Hepatocyte (in vitro differentiated cells): ENCODE measurements at regions not wholly inside any gene's neighbourhood (a gene's known extent, or its start where the extent isn't known, plus 50 kb on each side); places are given as distances from the start of the nearest gene placed in this dataset.

Experiments used
- DNase-seq: peaks from one replicate; pipeline ENCODE4 v3.0.0-alpha.2; 2016; ENCODE audit warnings: low spot score
- H2AFZ ChIP-seq: fragments of 200-600 bp; sonication (generic); 2 replicates; pipeline ENCODE4 v1.6.0; 2016; ENCODE audit warnings: antibody characterized with exemption, mild to moderate bottlenecking
- H3K27ac ChIP-seq: fragments of 200-600 bp; sonication (generic); 2 replicates; pipeline ENCODE4 v1.5.1; 2016; ENCODE audit warnings: mild to moderate bottlenecking
- H3K27me3 ChIP-seq: fragments of 200-600 bp; sonication (generic); 2 replicates; pipeline ENCODE4 v1.6.1; 2016
- H3K36me3 ChIP-seq: fragments of 200-600 bp; sonication (generic); replicated peaks from 2 replicates; pipeline ENCODE4 v1.5.1; 2016; ENCODE audit warnings: low read depth; ENCODE audit not compliant: insufficient read depth
- H3K4me1 ChIP-seq: fragments of 200-600 bp; sonication (generic); 2 replicates; pipeline ENCODE4 v1.5.1; 2016; ENCODE audit warnings: mild to moderate bottlenecking, moderate library complexity; ENCODE audit not compliant: insufficient read depth
- H3K4me2 ChIP-seq: fragments of 200-600 bp; sonication (generic); 2 replicates; pipeline ENCODE4 v1.6.0; 2016
- H3K4me3 ChIP-seq: fragments of 200-600 bp; sonication (generic); 2 replicates; pipeline ENCODE4 v1.5.1; 2016; ENCODE audit warnings: mild to moderate bottlenecking
- H3K79me2 ChIP-seq: fragments of 200-600 bp; sonication (generic); 2 replicates; pipeline ENCODE4 v1.6.0; 2017; ENCODE audit warnings: mild to moderate bottlenecking
- H3K9me2 ChIP-seq: fragments of 200-600 bp; sonication (generic); replicated peaks from 2 replicates; pipeline ENCODE4 v1.6.0; 2017; ENCODE audit warnings: mild to moderate bottlenecking; ENCODE audit not compliant: insufficient read depth
- H3K9me3 ChIP-seq: fragments of 200-600 bp; sonication (generic); 2 replicates; pipeline ENCODE4 v1.5.1; 2016; ENCODE audit warnings: low read depth, mild to moderate bottlenecking
- H4K20me1 ChIP-seq: fragments of 200-600 bp; sonication (generic); 2 replicates; pipeline ENCODE4 v1.6.0; 2016; ENCODE audit warnings: mild to moderate bottlenecking; ENCODE audit not compliant: insufficient read depth, poor library complexity, severe bottlenecking
- CTCF ChIP-seq: fragments of 200-600 bp; sonication (generic); IDR thresholded peaks from 2 replicates; pipeline ENCODE4 v1.5.1; 2016; ENCODE audit warnings: antibody characterized with exemption, mild to moderate bottlenecking; ENCODE audit not compliant: poor library complexity
- EZH2 ChIP-seq: fragments of 200-600 bp; sonication (generic); IDR thresholded peaks from 2 replicates; pipeline ENCODE4 v1.6.1; 2016; ENCODE audit warnings: antibody characterized with exemption, mild to moderate bottlenecking, borderline replicate concordance
- EZH2phosphoT487 ChIP-seq: fragments of 200-600 bp; sonication (generic); IDR thresholded peaks from one replicate; pipeline ENCODE4 v1.6.1; 2018; ENCODE audit warnings: antibody characterized with exemption, mild to moderate bottlenecking, low read depth, moderate library complexity; ENCODE audit not compliant: unreplicated experiment, severe bottlenecking
- WGBS: methylation state at CpG from one replicate; pipeline ENCODE4 v1.1.6; 2016; ENCODE audit warnings: low lambda C conversion rate; ENCODE audit errors: missing lambda C conversion rate; 5-methylcytosine and 5-hydroxymethylcytosine counted together

GRCh38 chr6:137754866-137755265 lies 112.2 kb upstream of the TNFAIP3 start:
- Histone ChIP-seq H4K20me1 (no peaks in the 10 kb centered on the region), H3K27ac (no peak overlapping the region), H3K4me3 (no peak overlapping the region), H3K79me2 (no peaks in the 10 kb centered on the region), H3K4me2 (no peak overlapping the region), H3K9me3 (no peaks in the 10 kb centered on the region), H3K36me3 (no peaks in the 10 kb centered on the region), H3K27me3 (no peaks in the 10 kb centered on the region), H3K4me1 (no peaks in the 10 kb centered on the region), H2AFZ (no peak overlapping the region), H3K9me2 (no peaks in the 10 kb centered on the region)
- no peak for DNase-seq
- TF ChIP-seq CTCF (no peak), EZH2 (no peak), EZH2phosphoT487 (no peak)

- H3K4me2 ChIP-seq: no peak overlapping the region
- H3K9me3 ChIP-seq: no peaks in the 10 kb centered on the region
- H3K4me1 ChIP-seq: no peaks in the 10 kb centered on the region
- H3K27me3 ChIP-seq: no peaks in the 10 kb centered on the region
- no peak overlapping the region for H3K27ac ChIP-seq
- H3K36me3 ChIP-seq: no peaks in the 10 kb centered on the region
- no peak overlapping the region for H2AFZ ChIP-seq
- H3K79me2 ChIP-seq: no peaks in the 10 kb centered on the region
- no peaks in the 10 kb centered on the region for H4K20me1 ChIP-seq
- WGBS: 87% methylated on average over 2 of the region's 2 CpGs
- TF ChIP-seq CTCF (no peak), EZH2phosphoT487 (no peak), EZH2 (no peak)
- no peak for DNase-seq
- H3K9me2 ChIP-seq: no peaks in the 10 kb centered on the region
- H3K4me3 ChIP-seq: no peak overlapping the region
Measured at GRCh38 chr6:137755284-137755683, 111.8 kb upstream of the TNFAIP3 start.

GRCh38 chr6:137756788-137757187 lies 110.3 kb upstream of the TNFAIP3 start:
- Histone ChIP-seq H3K27me3 (no peaks in the 10 kb centered on the region), H3K79me2 (no peaks in the 10 kb centered on the region), H4K20me1 (no peaks in the 10 kb centered on the region), H3K9me2 (no peaks in the 10 kb centered on the region), H2AFZ (no peak overlapping the region), H3K4me2 (no peak overlapping the region), H3K36me3 (no peaks in the 10 kb centered on the region), H3K27ac (no peak overlapping the region), H3K4me1 (no peaks in the 10 kb centered on the region), H3K4me3 (no peak overlapping the region), H3K9me3 (no peaks in the 10 kb centered on the region)
- no peak for DNase-seq
- 98% methylated on average over 3 of the region's 3 CpGs for WGBS
- TF ChIP-seq CTCF: no peak
- no peak for TF ChIP-seq EZH2
- TF ChIP-seq EZH2phosphoT487: no peak

- no peak for TF ChIP-seq EZH2
- TF ChIP-seq CTCF: no peak
- no peak for TF ChIP-seq EZH2phosphoT487
- Histone ChIP-seq H3K4me1 (no peaks in the 10 kb centered on the region), H3K9me3 (no peaks in the 10 kb centered on the region), H3K36me3 (no peaks in the 10 kb centered on the region), H3K9me2 (no peaks in the 10 kb centered on the region), H4K20me1 (no peaks in the 10 kb centered on the region), H2AFZ (no peak overlapping the region), H3K27me3 (no peaks in the 10 kb centered on the region), H3K4me3 (no peak overlapping the region), H3K79me2 (no peaks in the 10 kb centered on the region), H3K27ac (no peak overlapping the region), H3K4me2 (no peak overlapping the region)
- DNase-seq: no peak
- WGBS: 96% methylated on average over 1 of the region's 1 CpG
Measured at GRCh38 chr6:137758661-137759060, 108.4 kb upstream of the TNFAIP3 start.
